IMR-90 (cell line): ENCODE measurements at regions not wholly inside any gene's neighbourhood (a gene's known extent, or its start where the extent isn't known, plus 50 kb on each side); places are given as distances from the start of the nearest gene placed in this dataset.

Experiments
- ATAC-seq: fragments of 200-7000 bp; cut with Tn5 transposase; 2 replicates; pipeline ENCODE4 v1.9.1; 2020; ENCODE audit warnings: low read depth, mild to moderate bottlenecking, moderate library complexity
- BruUV-seq: library from RNA; stranded (reverse); fragments of 400-500 nt; replicated peaks from 2 replicates; lab custom pipeline; 2021; lab: Mats Ljungman, UMichigan
- CTCF ChIA-PET: fragments of 300-600 bp; formaldehyde crosslinking; extraction: SDS; loops from one replicate; lab custom pipeline; 2021; ENCODE audit warnings: antibody characterized with exemption; lab: Yijun Ruan, JAX
- POLR2A ChIA-PET: fragments of 300-600 bp; sonication (Branson Sonifier 250); formaldehyde crosslinking; loops from one replicate; lab custom pipeline; 2022; ENCODE audit warnings: antibody characterized with exemption; ENCODE audit not compliant: unreplicated experiment; lab: Charles Lee
- DNase-seq: peaks from one replicate; pipeline ENCODE4 v3.0.0; 2013
- H2AFZ ChIP-seq: replicated peaks from 2 replicates; pipeline ENCODE3; 2013; ENCODE audit warnings: low read length, mild to moderate bottlenecking; ENCODE audit not compliant: poor library complexity
- H2AK5ac ChIP-seq: 2 replicates; pipeline ENCODE4 v1.6.1; 2013; ENCODE audit warnings: low read depth, low read length, inconsistent platforms
- H2AK9ac ChIP-seq: replicated peaks from 2 replicates; pipeline ENCODE3; 2013; ENCODE audit warnings: mild to moderate bottlenecking, low read depth, low read length, moderate library complexity; ENCODE audit not compliant: poor library complexity
- H2BK120ac ChIP-seq: 2 replicates; pipeline ENCODE4 v1.6.1; 2013; ENCODE audit warnings: low read depth, low read length, inconsistent platforms
- H2BK15ac ChIP-seq: 3 replicates; pipeline ENCODE4 v1.6.1; 2013; ENCODE audit warnings: low read depth, low read length, inconsistent platforms
- H2BK20ac ChIP-seq: 2 replicates; pipeline ENCODE4 v1.6.1; 2013; ENCODE audit warnings: low read depth, mild to moderate bottlenecking, inconsistent platforms, low read length, moderate library complexity
- H2BK5ac ChIP-seq: 2 replicates; pipeline ENCODE4 v1.6.1; 2013; ENCODE audit warnings: mild to moderate bottlenecking, low read depth, low read length, inconsistent platforms; ENCODE audit not compliant: poor library complexity, severe bottlenecking
- H3K14ac ChIP-seq: replicated peaks from 2 replicates; pipeline ENCODE4 v1.6.1; 2013; ENCODE audit warnings: low read depth, low read length, inconsistent platforms
- H3K18ac ChIP-seq: 2 replicates; pipeline ENCODE4 v1.6.1; 2013; ENCODE audit warnings: low read depth, low read length, control low read depth
- H3K23ac ChIP-seq: 2 replicates; pipeline ENCODE4 v1.6.1; 2013; ENCODE audit warnings: low read depth, low read length, inconsistent platforms
- H3K27ac ChIP-seq: 2 replicates; pipeline ENCODE4 v1.5.1; 2013; ENCODE audit warnings: mild to moderate bottlenecking, control low read depth, low read length; ENCODE audit not compliant: insufficient read depth
- H3K27me3 ChIP-seq: 2 replicates; pipeline ENCODE4 v1.6.1; 2013; ENCODE audit warnings: low read length; ENCODE audit not compliant: control insufficient read depth, insufficient read depth
- H3K36me3 ChIP-seq: 2 replicates; pipeline ENCODE4 v1.6.1; 2013; ENCODE audit warnings: low read length, mixed read lengths; ENCODE audit not compliant: control insufficient read depth, insufficient read depth
- H3K4ac ChIP-seq: 2 replicates; pipeline ENCODE4 v1.6.1; 2013; ENCODE audit warnings: low read depth, low read length, inconsistent platforms
- H3K4me1 ChIP-seq: 2 replicates; pipeline ENCODE4 v1.6.1; 2013; ENCODE audit warnings: low read length, mixed read lengths; ENCODE audit not compliant: control insufficient read depth, insufficient read depth
- H3K4me2 ChIP-seq: 2 replicates; pipeline ENCODE4 v1.6.1; 2013; ENCODE audit warnings: low read depth, mild to moderate bottlenecking, control low read depth, low read length, moderate library complexity
- H3K4me3 ChIP-seq: 2 replicates; pipeline ENCODE4 v1.5.1; 2013; ENCODE audit warnings: low read depth, mild to moderate bottlenecking, control low read depth, low read length, moderate library complexity; ENCODE audit not compliant: insufficient read depth
- H3K56ac ChIP-seq: 2 replicates; pipeline ENCODE4 v1.6.1; 2013; ENCODE audit warnings: low read length, inconsistent platforms; ENCODE audit not compliant: insufficient read depth; ENCODE audit errors: extremely low read depth
- H3K79me1 ChIP-seq, 2 experiments: 2 replicates each; pipeline ENCODE4 v1.6.1; 2013; ENCODE audit warnings: low read length in 2 of 2, inconsistent platforms in 1 of 2, low read depth in 1 of 2
- H3K9ac ChIP-seq: 2 replicates; pipeline ENCODE4 v1.6.1; 2013; ENCODE audit warnings: low read depth, low read length, control low read depth
- H3K9me1 ChIP-seq: 2 replicates; pipeline ENCODE4 v1.6.1; 2013; ENCODE audit warnings: low read length, inconsistent platforms; ENCODE audit not compliant: insufficient read depth
- H3K9me3 ChIP-seq: 2 replicates; pipeline ENCODE4 v1.6.1; 2013; ENCODE audit warnings: low read length; ENCODE audit not compliant: control insufficient read depth, insufficient read depth
- H4K20me1 ChIP-seq: 2 replicates; pipeline ENCODE4 v1.6.1; 2013; ENCODE audit warnings: low read length, inconsistent platforms; ENCODE audit not compliant: insufficient read depth
- H4K5ac ChIP-seq: 2 replicates; pipeline ENCODE4 v1.6.1; 2013; ENCODE audit warnings: mild to moderate bottlenecking, low read depth, low read length, control low read depth
- H4K8ac ChIP-seq, 2 experiments: 2 replicates each; pipeline ENCODE4 v1.6.1; 2013; ENCODE audit warnings: low read depth in 2 of 2, low read length in 2 of 2, control low read depth in 1 of 2, inconsistent platforms in 1 of 2
- H4K91ac ChIP-seq: 2 replicates; pipeline ENCODE4 v1.6.1; 2013; ENCODE audit warnings: low read depth, low read length, inconsistent platforms; ENCODE audit not compliant: insufficient read depth
- FOS ChIP-seq: fragments of 150-350 bp; IDR thresholded peaks from 2 replicates; pipeline ENCODE4 v1.6.1; 2016; ENCODE audit warnings: low read depth, low read length
- RFX5 ChIP-seq: IDR thresholded peaks from 2 replicates; pipeline ENCODE4 v1.8.0; 2012; ENCODE audit warnings: low read depth, mild to moderate bottlenecking, low read length, moderate library complexity
- WGBS, 2 experiments: methylation state at CpG; one replicate each; pipeline versions ENCODE4 v1.1.5 to v1.1.7; 2013; ENCODE audit warnings: missing lambda C conversion rate in 2 of 2; ENCODE audit not compliant: insufficient read length in 1 of 2; ENCODE audit errors: extremely low coverage in 2 of 2; 5-methylcytosine and 5-hydroxymethylcytosine counted together
- dilution Hi-C: fragments of 300-500 bp; cut with HindIII; formaldehyde crosslinking; loops from one replicate; pipeline ENCODE4 v1.14.3; 2018; ENCODE audit warnings: low sequenced_read_pairs; ENCODE audit not compliant: unreplicated experiment
- in situ Hi-C: fragments of 300-500 bp; cut with MboI; formaldehyde crosslinking; loops from 3 replicates; pipeline ENCODE4 v1.14.3; 2019; ENCODE audit warnings: low sequenced_read_pairs, inconsistent platforms, mixed read lengths
- intact Hi-C: fragments of 100-400 bp; cut with micrococcal nuclease; formaldehyde crosslinking; loops from 2 replicates; pipeline ENCODE4 v1.10.0; 2022

DNA sequence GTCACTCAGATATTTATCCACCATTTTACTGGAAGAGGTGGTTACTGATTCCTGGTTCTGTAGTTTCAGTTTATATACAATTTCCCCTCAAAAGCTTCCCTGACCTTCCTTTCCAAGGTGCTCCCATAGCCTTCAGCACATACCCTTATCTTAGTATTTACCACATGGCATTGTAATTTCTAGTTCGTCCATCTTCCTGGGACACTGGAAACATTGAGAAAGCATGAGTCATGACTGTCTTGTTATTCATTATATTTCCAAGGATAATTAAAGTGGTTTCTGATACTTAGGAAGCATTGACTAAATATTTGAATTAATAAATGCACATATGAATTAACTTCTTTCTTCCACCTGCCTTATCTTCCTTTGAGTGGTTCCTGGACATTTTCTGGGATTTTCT lies 203.8 kb downstream of the ETAA1 start:
- intact Hi-C loops (no loop called here), in situ Hi-C loops (no loop called here), dilution Hi-C loops (no loop called here)
- Histone ChIP-seq H2BK5ac (peak overlapping the region; percentile 54), H3K23ac (no peak overlapping the region), H4K91ac (no peak overlapping the region), H4K5ac (no peak overlapping the region), H3K9ac (no peak overlapping the region), H3K14ac (no peak overlapping the region), H3K79me1 (no peaks in the 10 kb centered on the region), H3K27me3 (no peaks in the 10 kb centered on the region), H4K20me1 (no peaks in the 10 kb centered on the region), H3K4me2 (no peak overlapping the region; the same call in 1 of the 2 replicates), H3K9me3 (peaks cover 2% of the 10 kb centered on the region; the same call in 1 of the 2 replicates), H2AK5ac (no peak overlapping the region), H3K4ac (no peak overlapping the region; the same call in 1 of the 2 replicates), H3K4me3 (no peak overlapping the region), H3K36me3 (no peaks in the 10 kb centered on the region), H3K27ac (no peak overlapping the region), H2BK120ac (no peak overlapping the region; the same call in 1 of the 2 replicates), H2BK15ac (no peak overlapping the region), H2AK9ac (no peak overlapping the region), H2AFZ (no peak overlapping the region), H3K4me1 (peaks cover 7% of the 10 kb centered on the region; the same call in 1 of the 2 replicates), H4K8ac (no peak overlapping the region), H3K56ac (no peak overlapping the region), H3K18ac (no peak overlapping the region), H3K9me1 (peaks cover 7% of the 10 kb centered on the region), H2BK20ac (peak overlapping the region; percentile 20; the same call in 1 of the 2 replicates)
- ChIA-PET CTCF (interaction anchor here (0.5 kb wide), 1 partner anchor 83 kb away, joined by 3 read pairs; no protein-coding TSS in a partner anchor), POLR2A (interaction anchor here (0.7 kb wide), 1 partner anchor 430 kb away, joined by 4 read pairs; no protein-coding TSS in a partner anchor)
- no TSS peak for BruUV-seq
- no CpG with 5 or more reads among the region's 1 CpG for WGBS, 2 experiments
- peak; percentile 73 for DNase-seq
- peak; percentile 70 for ATAC-seq
- TF ChIP-seq FOS (peak; percentile 67; the same call in 1 of the 2 replicates), RFX5 (no peak)
